A549 (cell line): ENCODE measurements at regions not wholly inside any gene's neighbourhood (a gene's known extent, or its start where the extent isn't known, plus 50 kb on each side); places are given as distances from the start of the nearest gene placed in this dataset.

Source experiments
- ATAC-seq, 2 experiments: fragments of 200-7000 bp in 1 of 2; fragments of >200 bp in 1 of 2; cut with Nextera tagmentation in 1 of 2; cut with Tn5 transposase in 1 of 2; 3 replicates each; pipeline versions ENCODE4 v1.8.0 to v1.9.1; 2018 to 2020; ENCODE audit warnings: mild to moderate bottlenecking in 1 of 2, moderate library complexity in 1 of 2
- CTCF ChIA-PET: fragments of 300-600 bp; sonication (Branson Sonifier 250); formaldehyde crosslinking; extraction: SDS; loops from one replicate; lab custom pipeline; 2021; ENCODE audit warnings: antibody characterized with exemption, inconsistent platforms; lab: Yijun Ruan, JAX
- POLR2A ChIA-PET: fragments of 350-600 bp; formaldehyde crosslinking; extraction: SDS; loops from one replicate; lab custom pipeline; 2021; ENCODE audit warnings: antibody characterized with exemption, inconsistent platforms; lab: Yijun Ruan, JAX
- DNase-seq, 2 experiments: peaks; one replicate each; pipeline versions ENCODE4 v3.0.0 to v3.0.0-alpha.2; 2011 to 2016; ENCODE audit warnings: low read depth in 1 of 2, low spot score in 1 of 2
- FAIRE-seq: peaks from 2 replicates; lab custom pipeline; 2011; peaks lifted over from hg19 to GRCh38; lab: Jason Lieb, UNC
- H3K27ac ChIP-seq, 2 experiments: fragments of >200 bp; sonication (Bioruptor Twin); formaldehyde crosslinking; 3 replicates each; pipeline ENCODE4 v1.5.1; 2016 to 2017
- H3K4me1 ChIP-seq: fragments of >200 bp; sonication (Bioruptor Twin); formaldehyde crosslinking; 3 replicates; pipeline ENCODE4 v1.6.1; 2016
- H3K4me2 ChIP-seq: fragments of >200 bp; sonication (Bioruptor Twin); formaldehyde crosslinking; 3 replicates; pipeline ENCODE4 v1.6.1; 2016
- H3K4me3 ChIP-seq: fragments of >200 bp; sonication (Bioruptor Twin); formaldehyde crosslinking; 3 replicates; pipeline ENCODE4 v1.5.1; 2016
- H3K9me3 ChIP-seq: fragments of >200 bp; sonication (Bioruptor Twin); formaldehyde crosslinking; 3 replicates; pipeline ENCODE4 v1.6.1; 2016
- BHLHE40 ChIP-seq: IDR thresholded peaks from 2 replicates; pipeline ENCODE4 v1.6.1; 2012; ENCODE audit warnings: low read depth, low read length, inconsistent platforms
- CBX2 ChIP-seq: fragments of 200-600 bp; sonication (generic); IDR thresholded peaks from 2 replicates; pipeline ENCODE4 v1.6.1; 2016; ENCODE audit warnings: low read depth, mild to moderate bottlenecking, borderline replicate concordance
- CEBPB ChIP-seq, 2 experiments: fragments of >200 bp in 1 of 2; sonication (Bioruptor Twin) in 1 of 2; formaldehyde crosslinking in 1 of 2; IDR thresholded peaks; 2 replicates each; pipeline ENCODE4 v1.6.1; 2012 to 2016
- CHD2 ChIP-seq: fragments of 150-350 bp; IDR thresholded peaks from 2 replicates; pipeline ENCODE4 v1.6.1; 2014; ENCODE audit warnings: low read length; ENCODE audit not compliant: partially characterized antibody
- CHD4 ChIP-seq: fragments of 200-600 bp; sonication (generic); IDR thresholded peaks from 2 replicates; pipeline ENCODE4 v1.6.1; 2016; ENCODE audit warnings: antibody characterized with exemption, mild to moderate bottlenecking, borderline replicate concordance
- E2F6 ChIP-seq: IDR thresholded peaks from 2 replicates; pipeline ENCODE4 v1.6.1; 2012; ENCODE audit warnings: low read depth, borderline replicate concordance
- ESRRA ChIP-seq: fragments of 150-350 bp; IDR thresholded peaks from 2 replicates; pipeline ENCODE4 v1.6.1; 2014; ENCODE audit warnings: mild to moderate bottlenecking, low read length, borderline replicate concordance
- FOSB ChIP-seq: fragments of 250-450 bp; sonication (Bioruptor Pico); IDR thresholded peaks from 2 replicates; pipeline ENCODE4 v1.5.0; 2020; ENCODE audit warnings: mild to moderate bottlenecking, moderate library complexity
- FOSL2 ChIP-seq, 2 experiments: fragments of 450-650 bp in 1 of 2; fragments of >200 bp in 1 of 2; sonication (Bioruptor Twin) in 1 of 2; formaldehyde crosslinking; IDR thresholded peaks; 2 replicates each; pipeline versions ENCODE4 v1.5.0 to v1.6.1; 2016 to 2020; ENCODE audit warnings: mild to moderate bottlenecking in 1 of 2, moderate library complexity in 1 of 2
- HEYL ChIP-seq: fragments of 250-450 bp; sonication (Bioruptor Pico); IDR thresholded peaks from 2 replicates; pipeline ENCODE4 v1.8.0; 2021; ENCODE audit warnings: mild to moderate bottlenecking, moderate library complexity
- HOXB13 ChIP-seq: fragments of 250-450 bp; sonication (Bioruptor Pico); IDR thresholded peaks from 2 replicates; pipeline ENCODE4 v1.5.0; 2020; ENCODE audit warnings: low read depth, mild to moderate bottlenecking, moderate library complexity
- HOXB5 ChIP-seq: fragments of 250-450 bp; sonication (Bioruptor Pico); IDR thresholded peaks from 2 replicates; pipeline ENCODE4 v1.5.0; 2020; ENCODE audit warnings: mild to moderate bottlenecking, moderate library complexity
- JUN ChIP-seq, 2 experiments: fragments of >200 bp; sonication (Bioruptor Twin); formaldehyde crosslinking; IDR thresholded peaks; 2 replicates in 1 of 2; 3 replicates in 1 of 2; pipeline ENCODE4 v1.6.1; 2016 to 2017
- JUNB ChIP-seq: fragments of >200 bp; sonication (Bioruptor Twin); formaldehyde crosslinking; IDR thresholded peaks from 2 replicates; pipeline ENCODE4 v1.6.1; 2016
- KDM1A ChIP-seq: fragments of 200-600 bp; sonication (generic); IDR thresholded peaks from 2 replicates; pipeline ENCODE4 v1.6.1; 2016; ENCODE audit warnings: low read depth, mild to moderate bottlenecking
- KDM5A ChIP-seq: fragments of 200-600 bp; sonication (generic); IDR thresholded peaks from 2 replicates; pipeline ENCODE4 v1.6.1; 2016; ENCODE audit warnings: antibody characterized with exemption, mild to moderate bottlenecking
- MAFK ChIP-seq: fragments of 450-650 bp; IDR thresholded peaks from 2 replicates; pipeline ENCODE4 v1.6.1; 2014; ENCODE audit not compliant: partially characterized antibody
- MAX ChIP-seq: IDR thresholded peaks from 2 replicates; pipeline ENCODE4 v1.6.1; 2012
- MAZ ChIP-seq: fragments of 150-350 bp; IDR thresholded peaks from 2 replicates; pipeline ENCODE4 v1.6.1; 2014; ENCODE audit warnings: antibody characterized with exemption, low read depth, low read length, borderline replicate concordance
- MYC ChIP-seq: IDR thresholded peaks from 2 replicates; pipeline ENCODE4 v1.6.1; 2012; ENCODE audit warnings: mild to moderate bottlenecking, inconsistent platforms, low read length, improper control_type of control experiment, borderline replicate concordance
- NPAS2 ChIP-seq: fragments of 250-450 bp; sonication (Bioruptor Pico); IDR thresholded peaks from 2 replicates; pipeline ENCODE4 v1.8.0; 2022; ENCODE audit warnings: mild to moderate bottlenecking, moderate library complexity, borderline replicate concordance
- PHF8 ChIP-seq: fragments of 200-600 bp; sonication (generic); IDR thresholded peaks from 2 replicates; pipeline ENCODE4 v1.6.1; 2016; ENCODE audit warnings: low read depth, mild to moderate bottlenecking, antibody characterized with exemption, moderate library complexity, borderline replicate concordance
- POLR2AphosphoS2 ChIP-seq: conservative IDR thresholded peaks from 2 replicates; pipeline ENCODE4 v1.6.1; 2012; ENCODE audit warnings: low read length, improper control_type of control experiment, inconsistent platforms
- RAD21 ChIP-seq, 2 experiments: fragments of >200 bp in 1 of 2; sonication (Bioruptor Twin) in 1 of 2; formaldehyde crosslinking in 1 of 2; IDR thresholded peaks in 1 of 2; conservative IDR thresholded peaks in 1 of 2; 2 replicates in 1 of 2; 3 replicates in 1 of 2; pipeline ENCODE4 v1.6.1; 2012 to 2018; ENCODE audit warnings: inconsistent platforms in 1 of 2
- RCOR1 ChIP-seq: fragments of 150-350 bp; IDR thresholded peaks from 2 replicates; pipeline ENCODE4 v1.6.1; 2014; ENCODE audit warnings: antibody characterized with exemption, low read length, low read depth
- RNF2 ChIP-seq: fragments of 200-600 bp; sonication (generic); IDR thresholded peaks from 2 replicates; pipeline ENCODE4 v1.6.1; 2016; ENCODE audit warnings: low read depth, mild to moderate bottlenecking, antibody characterized with exemption, moderate library complexity, borderline replicate concordance
- SMC3 ChIP-seq: fragments of >200 bp; sonication (Bioruptor Twin); formaldehyde crosslinking; IDR thresholded peaks from 3 replicates; pipeline ENCODE4 v1.6.1; 2018; ENCODE audit warnings: inconsistent platforms
- SREBF2 ChIP-seq: fragments of 450-650 bp; IDR thresholded peaks from 2 replicates; pipeline ENCODE4 v1.6.1; 2014; ENCODE audit warnings: mild to moderate bottlenecking, moderate library complexity
- TFCP2L1 ChIP-seq: fragments of 250-450 bp; sonication (Bioruptor Pico); IDR thresholded peaks from 2 replicates; pipeline ENCODE4 v1.5.0; 2021; ENCODE audit warnings: mild to moderate bottlenecking
- TP53 ChIP-seq: fragments of 250-450 bp; sonication (Bioruptor Pico); IDR thresholded peaks from 2 replicates; pipeline ENCODE4 v1.5.0; 2021; ENCODE audit warnings: mild to moderate bottlenecking, moderate library complexity
- USF2 ChIP-seq: fragments of 450-650 bp; IDR thresholded peaks from 2 replicates; pipeline ENCODE4 v1.6.1; 2014; ENCODE audit warnings: antibody characterized with exemption
- ZC3H11A ChIP-seq: fragments of 450-650 bp; IDR thresholded peaks from 2 replicates; pipeline ENCODE4 v1.6.1; 2014; ENCODE audit warnings: antibody characterized with exemption, mild to moderate bottlenecking
- ZSCAN20 ChIP-seq: fragments of 250-450 bp; sonication (Bioruptor Pico); IDR thresholded peaks from 2 replicates; pipeline ENCODE4 v1.8.0; 2022; ENCODE audit warnings: mild to moderate bottlenecking, moderate library complexity
- WGBS: methylation state at CpG from one replicate; pipeline ENCODE4 v1.1.6; 2017; ENCODE audit errors: missing lambda C conversion rate; 5-methylcytosine and 5-hydroxymethylcytosine counted together
- TF ChIP-seq, protein P1 (sequence below): fragments of 250-450 bp; sonication (Bioruptor Pico); IDR thresholded peaks from 2 replicates; pipeline ENCODE4 v1.5.0; 2020; ENCODE audit warnings: low read depth, mild to moderate bottlenecking, moderate library complexity
- TF ChIP-seq, protein P2 (sequence below): IDR thresholded peaks from 2 replicates; pipeline ENCODE4 v1.6.1; 2012

DNA sequence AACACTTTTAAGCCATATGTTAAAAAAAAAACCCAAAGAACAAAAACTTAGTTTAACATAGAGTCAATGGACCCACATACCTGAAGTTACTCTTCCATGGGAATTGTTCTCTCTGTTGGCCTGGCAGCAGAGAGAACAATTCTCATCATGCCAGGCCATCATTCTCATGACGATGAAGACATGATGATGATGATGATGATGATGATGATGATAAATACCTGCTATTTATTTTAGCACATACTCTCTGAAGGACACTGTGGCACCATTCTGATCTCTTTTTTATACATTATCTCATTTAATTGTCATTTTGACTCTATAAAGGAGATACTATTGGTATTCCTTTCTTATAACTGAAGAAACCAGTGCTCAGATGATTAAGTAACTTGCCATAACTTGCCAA lies 366.9 kb downstream of the MFSD1 start:
- ATAC-seq (no peak), FAIRE-seq (no peak), DNase-seq (no peak)
- no peak overlapping the region for H3K4me3 ChIP-seq
- H3K4me2 ChIP-seq = no peak overlapping the region
- H3K9me3 ChIP-seq = no peaks in the 10 kb centered on the region
- POLR2A ChIA-PET = no interaction called here
- CTCF ChIA-PET = interaction anchor here (1.0 kb wide), 1 partner anchor 92 kb away, joined by 3 read pairs; no protein-coding TSS in a partner anchor
- peaks cover 25% of the 10 kb centered on the region for H3K4me1 ChIP-seq
- 90% methylated on average over 1 of the region's 1 CpG for WGBS
- peak overlapping the region in 1 of 2 experiments; percentile 68; a peak in 2 of 6 replicates for H3K27ac ChIP-seq
- TF ChIP-seq TFCP2L1 (no peak), SREBF2 (no peak), MAFK (no peak), ESRRA (no peak), RCOR1 (no peak), MAZ (no peak), CBX2 (no peak), KDM5A (no peak), KDM1A (no peak), NPAS2 (CRISPR knock-in tag) (no peak), USF2 (no peak), HOXB5 (no peak), CHD4 (no peak), SMC3 (no peak)
- TF ChIP-seq, protein P1, sequence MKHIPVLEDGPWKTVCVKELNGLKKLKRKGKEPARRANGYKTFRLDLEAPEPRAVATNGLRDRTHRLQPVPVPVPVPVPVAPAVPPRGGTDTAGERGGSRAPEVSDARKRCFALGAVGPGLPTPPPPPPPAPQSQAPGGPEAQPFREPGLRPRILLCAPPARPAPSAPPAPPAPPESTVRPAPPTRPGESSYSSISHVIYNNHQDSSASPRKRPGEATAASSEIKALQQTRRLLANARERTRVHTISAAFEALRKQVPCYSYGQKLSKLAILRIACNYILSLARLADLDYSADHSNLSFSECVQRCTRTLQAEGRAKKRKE = no peak

DNA sequence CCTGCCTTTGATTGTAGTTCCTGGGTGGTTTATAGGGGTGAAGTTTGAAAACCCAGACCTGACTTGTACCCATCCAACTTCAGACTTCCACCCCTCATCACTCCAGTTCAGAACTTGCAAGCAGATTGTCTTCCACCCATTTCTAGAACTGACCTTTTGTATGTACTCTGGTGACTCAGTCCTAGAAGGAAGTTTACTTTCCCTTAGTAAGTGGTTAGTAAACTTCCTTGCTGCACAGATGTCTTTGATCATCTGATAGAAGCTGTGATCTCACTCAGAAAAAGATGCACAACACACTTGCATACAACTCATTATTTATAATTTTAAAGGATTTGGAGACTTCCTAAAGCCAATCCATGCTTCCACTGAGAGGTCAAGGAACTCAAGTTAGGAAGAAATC lies 368.0 kb downstream of the MFSD1 start:
- H3K27ac ChIP-seq = peak overlapping the region; percentile 73 to 80
- FAIRE-seq (peak; percentile 97), ATAC-seq (peak; percentile 96 to 97)
- TF ChIP-seq CHD2 (no peak), BHLHE40 (no peak), RNF2 (no peak), MYC (no peak), JUN (IDR thresholded peaks at IDR 0.05) (peak; percentile 69 to 79; a peak in 4 of 5 replicates), SMC3 (no peak), FOSB (CRISPR knock-in tag) (0 out of 2 replicates have a peak, but pooled peaks have one; percentile 31), MAX (peak; percentile 53), ZSCAN20 (CRISPR knock-in tag) (no peak), ESRRA (no peak; the same call in 1 of the 2 replicates), POLR2AphosphoS2 (no peak), ZC3H11A (no peak), TP53 (CRISPR knock-in tag) (no peak), HOXB5 (no peak), CBX2 (no peak), RAD21 (conservative IDR thresholded peaks at IDR 0.05 in 1 of 2, IDR thresholded peaks at IDR 0.05 in 1 of 2) (peak in 1 of 2 experiments; percentile 15; a peak in 1 of 5 replicates), CEBPB (IDR thresholded peaks at IDR 0.05) (0 out of 4 replicates have a peak, but pooled peaks of 1 of the 2 experiments have one; percentile 38), HEYL (no peak), JUNB (peak; percentile 84), PHF8 (no peak), E2F6 (no peak), FOSL2 (IDR thresholded peaks at IDR 0.05) (peak; percentile 84), FOSL2 (CRISPR knock-in tag; IDR thresholded peaks at IDR 0.05) (peak; percentile 87), SREBF2 (no peak), HOXB13 (no peak)
- TF ChIP-seq, protein P2, sequence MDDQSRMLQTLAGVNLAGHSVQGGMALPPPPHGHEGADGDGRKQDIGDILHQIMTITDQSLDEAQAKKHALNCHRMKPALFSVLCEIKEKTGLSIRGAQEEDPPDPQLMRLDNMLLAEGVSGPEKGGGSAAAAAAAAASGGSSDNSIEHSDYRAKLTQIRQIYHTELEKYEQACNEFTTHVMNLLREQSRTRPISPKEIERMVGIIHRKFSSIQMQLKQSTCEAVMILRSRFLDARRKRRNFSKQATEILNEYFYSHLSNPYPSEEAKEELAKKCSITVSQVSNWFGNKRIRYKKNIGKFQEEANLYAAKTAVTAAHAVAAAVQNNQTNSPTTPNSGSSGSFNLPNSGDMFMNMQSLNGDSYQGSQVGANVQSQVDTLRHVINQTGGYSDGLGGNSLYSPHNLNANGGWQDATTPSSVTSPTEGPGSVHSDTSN = no peak
- TF ChIP-seq, protein P1 = peak; percentile 23; the same call in 1 of the 2 replicates

More for the DNA sequence above, 368.0 kb downstream of the MFSD1 start:
- peak overlapping the region; percentile 71 for H3K4me2 ChIP-seq
- H3K9me3 ChIP-seq = no peaks in the 10 kb centered on the region
- DNase-seq = peak; percentile 16 to 84
- CTCF ChIA-PET = interaction anchor here (1.5 kb wide), 1 partner anchor 16 kb away, joined by 4 read pairs; no protein-coding TSS in a partner anchor
- H3K4me1 ChIP-seq = peaks cover 23% of the 10 kb centered on the region
- POLR2A ChIA-PET = no interaction called here
- H3K4me3 ChIP-seq = no peak overlapping the region; the same call in 2 of the 3 replicates
